ENCODE measurements at regions not wholly inside any gene's neighbourhood (a gene's known extent, or its start where the extent isn't known, plus 50 kb on each side); places are given as distances from the start of the nearest gene placed in this dataset.
A peak's percentile ranks its signal among the peaks of the same experiment; 100 is the strongest.

GRCh38 chr3:144307951-144308350 is 336.3 kb downstream of the DIPK2A start:
- no peak for DNase-seq

- DNase-seq: no peak
These were observed 336.8 kb downstream of the DIPK2A start for GRCh38 chr3:144308396-144308795.

DNA sequence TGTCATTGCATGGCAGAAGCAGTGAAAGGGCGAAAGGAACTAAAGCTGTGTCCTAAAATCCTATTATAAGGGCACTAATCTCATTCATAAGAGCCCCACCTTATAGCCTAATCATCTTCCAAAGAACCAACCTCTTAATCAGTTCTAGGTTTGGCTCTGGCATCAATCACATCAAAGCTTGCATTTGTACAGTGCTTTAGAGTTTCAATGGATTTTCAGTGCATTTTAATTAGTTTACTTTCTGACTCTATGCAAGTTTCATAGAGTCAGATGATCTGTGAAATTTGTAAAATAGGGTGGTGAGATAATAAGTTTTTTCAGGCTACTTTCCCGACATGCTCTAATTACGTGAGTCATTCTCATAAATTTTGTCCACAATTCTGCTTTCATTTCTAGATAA is 341.1 kb downstream of the DIPK2A start:
- no peak for DNase-seq

- no peak for DNase-seq
These were observed 343.3 kb downstream of the DIPK2A start for GRCh38 chr3:144314946-144315345.

- no peak for DNase-seq
These were observed 346.3 kb downstream of the DIPK2A start for GRCh38 chr3:144317961-144318360.

GRCh38 chr3:144324076-144324475 is 352.5 kb downstream of the DIPK2A start:
- DNase-seq: no peak

- DNase-seq: no peak
These were observed 361.2 kb downstream of the DIPK2A start for GRCh38 chr3:144332868-144333267.

DNA sequence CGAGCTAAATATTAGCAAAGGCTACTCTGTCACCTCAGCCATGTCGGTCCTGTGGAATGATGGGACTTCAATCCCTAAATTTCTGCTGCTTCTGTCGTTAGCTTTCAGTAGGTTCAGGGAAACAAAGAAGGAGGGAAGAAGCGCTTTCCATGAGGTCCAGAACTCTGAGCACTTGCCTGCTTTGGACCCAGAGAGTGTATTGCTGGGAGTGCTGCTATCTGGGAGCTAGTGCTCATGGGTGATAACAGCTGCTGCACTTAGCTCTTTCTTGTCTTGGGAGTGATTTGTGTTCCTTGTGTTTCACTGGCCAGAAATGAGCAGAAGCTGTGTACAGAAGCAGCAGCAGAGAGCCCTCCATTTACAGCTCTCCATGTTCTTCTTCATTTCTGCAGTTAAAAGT is 369.8 kb downstream of the DIPK2A start:
- DNase-seq: no peak

- DNase-seq: no peak
These were observed 371.7 kb downstream of the DIPK2A start for GRCh38 chr3:144343343-144343742.

GRCh38 chr3:144343777-144344176 is 372.2 kb downstream of the DIPK2A start:
- no peak for DNase-seq

- DNase-seq: no peak
These were observed 373.4 kb downstream of the DIPK2A start for GRCh38 chr3:144344925-144345548.

DNA sequence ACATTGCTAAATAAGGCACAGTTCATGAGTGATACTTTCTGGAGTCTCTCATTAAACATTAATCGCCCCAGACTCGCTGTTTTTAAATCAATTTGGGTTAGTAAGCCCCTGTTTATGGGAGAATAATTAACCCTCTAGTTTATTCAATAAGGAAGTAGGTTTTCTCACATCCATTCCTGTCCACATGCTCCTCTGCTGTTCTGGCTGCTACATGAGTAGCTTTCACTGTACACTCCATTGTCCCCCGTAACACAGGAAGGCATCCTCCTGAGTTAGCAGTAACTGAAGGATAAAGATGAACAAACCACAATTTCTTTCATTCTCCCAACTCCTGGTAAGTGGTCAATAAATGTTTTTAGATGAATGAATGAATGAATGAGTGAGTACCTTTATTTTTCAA is 378.5 kb downstream of the DIPK2A start:
- DNase-seq: peak; percentile 57

GRCh38 chr3:144351011-144351410 is 379.4 kb downstream of the DIPK2A start:
- no peak for DNase-seq

- DNase-seq: no peak
These were observed 380.2 kb downstream of the DIPK2A start for GRCh38 chr3:144351773-144352365.

GRCh38 chr3:144358191-144358590 is 386.6 kb downstream of the DIPK2A start:
- no peak for DNase-seq

DNA sequence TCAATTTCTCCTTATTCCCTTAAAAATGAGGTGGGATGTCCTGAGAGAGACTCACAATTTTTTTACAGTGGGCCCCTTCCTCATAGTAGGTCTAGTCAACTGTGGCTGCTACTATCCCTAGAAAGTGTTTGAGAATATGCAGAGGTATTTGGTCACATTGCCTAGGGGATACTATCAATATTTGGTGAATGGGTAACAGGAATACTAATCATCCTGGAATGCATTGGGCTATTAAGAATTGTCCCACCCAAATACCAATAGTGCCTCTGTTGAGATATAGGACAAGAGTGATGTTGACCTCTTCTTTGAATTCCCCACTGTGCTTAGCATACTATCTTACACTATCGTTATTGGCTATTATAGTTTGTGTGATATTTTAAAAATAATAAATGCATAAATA is 389.4 kb downstream of the DIPK2A start:
- no peak for DNase-seq

- no peak for DNase-seq
These were observed 390.5 kb downstream of the DIPK2A start for GRCh38 chr3:144362126-144362525.

- no peak for DNase-seq
These were observed 392.2 kb downstream of the DIPK2A start for GRCh38 chr3:144363856-144364255.

DNA sequence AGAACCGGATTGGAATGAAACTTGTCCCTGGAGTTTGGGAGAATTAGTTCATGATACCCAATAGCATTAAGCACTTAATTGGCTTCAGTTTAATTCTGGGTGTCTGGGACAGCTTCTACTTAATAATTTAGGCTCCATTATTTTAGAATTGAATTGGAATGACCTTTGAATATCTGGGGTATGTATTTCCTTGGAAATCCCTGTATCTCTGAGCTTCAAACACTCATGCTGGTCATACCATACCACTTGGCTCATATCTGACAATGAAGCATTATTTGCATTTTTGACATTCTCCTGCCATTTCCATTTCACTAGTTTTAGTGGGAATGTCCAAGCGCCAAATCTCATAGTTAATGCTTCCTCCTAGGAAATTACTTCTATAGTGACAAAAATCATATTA is 393.1 kb downstream of the DIPK2A start:
- DNase-seq: no peak

- DNase-seq: no peak
These were observed 397.7 kb downstream of the DIPK2A start for GRCh38 chr3:144369129-144369879.

DNA sequence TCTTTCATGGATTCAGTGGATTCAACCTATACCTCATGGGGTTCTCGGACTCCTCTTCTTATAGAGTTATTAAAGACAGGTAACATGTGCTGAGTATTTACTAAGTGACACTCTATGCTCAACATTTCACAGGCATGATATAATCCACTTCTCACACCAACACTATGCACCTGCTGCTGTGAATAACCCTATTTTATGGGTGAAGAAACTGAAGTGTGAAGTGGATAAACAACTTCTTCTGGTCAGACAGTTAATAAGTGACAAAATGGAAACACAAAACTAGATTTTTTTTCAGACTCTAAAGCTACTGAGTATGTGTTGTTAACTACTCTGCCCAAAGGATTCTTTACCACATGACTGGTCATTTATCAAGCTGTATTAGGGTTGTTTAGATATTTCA is 403.5 kb downstream of the DIPK2A start:
- DNase-seq: no peak

- no peak for DNase-seq
These were observed 409.2 kb downstream of the DIPK2A start for GRCh38 chr3:144380849-144381248.

DNA sequence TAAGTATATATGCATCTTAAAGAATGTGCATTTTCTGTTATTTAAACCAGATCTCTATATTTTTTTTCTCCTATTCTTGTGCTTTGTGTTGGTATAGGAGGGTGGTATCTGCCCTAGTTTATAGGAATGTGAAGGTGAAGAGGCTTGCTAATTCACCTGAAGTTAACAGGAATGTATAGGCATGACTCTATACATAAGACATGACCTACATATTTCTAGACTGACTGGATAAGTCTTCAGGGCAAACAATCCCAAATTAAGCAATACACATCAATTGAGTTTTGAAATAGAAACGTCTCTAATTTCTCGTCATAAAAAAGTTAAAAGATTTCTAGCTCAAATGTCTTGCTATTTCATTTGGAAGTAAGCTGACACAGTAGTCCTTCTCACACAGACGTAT is 410.0 kb downstream of the DIPK2A start:
- DNase-seq: no peak

DNA sequence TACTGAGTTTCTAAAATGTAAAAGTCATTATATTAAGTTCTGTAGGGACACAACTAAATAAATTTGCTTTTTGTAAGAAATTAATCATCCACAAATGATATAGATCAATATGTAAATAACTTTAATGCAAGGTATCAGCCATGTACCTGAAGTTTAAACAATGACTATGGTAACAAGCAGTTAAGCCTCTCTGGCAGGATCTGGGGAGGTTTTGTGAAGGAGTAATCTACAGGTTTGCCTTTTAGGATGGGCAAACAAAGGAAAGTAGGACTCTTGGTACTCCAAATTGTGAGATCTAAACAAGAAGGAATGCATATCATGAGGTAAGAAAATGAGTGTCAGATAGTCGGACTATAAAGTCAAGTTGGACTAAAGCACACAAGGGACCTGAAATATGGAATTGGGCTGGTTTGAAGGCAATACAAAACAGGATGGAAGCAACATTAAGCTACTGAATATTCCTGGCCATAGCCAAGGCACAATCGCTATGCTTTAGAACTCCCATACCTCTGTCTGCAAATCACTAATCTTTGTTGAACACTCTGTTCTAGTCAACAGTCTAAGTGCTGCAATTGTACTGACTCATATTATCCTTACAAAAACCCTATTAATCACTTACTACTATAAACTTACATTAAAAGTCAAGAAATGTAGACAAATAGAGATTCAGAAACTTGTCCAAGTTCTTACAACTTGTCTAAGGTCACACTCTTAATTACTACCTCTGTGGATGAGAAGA is 412.8 kb downstream of the DIPK2A start:
- no peak for DNase-seq

Measured in NCI-H2227 treated with DMSO at 0.1 percent for 48 hours (cell line).